SJCRH30 (cell line): ENCODE measurements at regions not wholly inside any gene's neighbourhood (a gene's known extent, or its start where the extent isn't known, plus 50 kb on each side); places are given as distances from the start of the nearest gene placed in this dataset.

Source experiments
- DNase-seq, 2 experiments: peaks; one replicate each; pipeline ENCODE4 v3.0.0-alpha.2; 2015 to 2020
- H3K27ac ChIP-seq: fragments of 250-450 bp; sonication (Bioruptor Pico); 2 replicates; pipeline ENCODE4 v1.5.1; 2020; ENCODE audit warnings: mild to moderate bottlenecking, moderate library complexity
- H3K27me3 ChIP-seq: fragments of 250-450 bp; sonication (Bioruptor Pico); 2 replicates; pipeline ENCODE4 v1.5.1; 2020; ENCODE audit warnings: mild to moderate bottlenecking, moderate library complexity
- H3K36me3 ChIP-seq: fragments of 250-450 bp; sonication (Bioruptor Pico); 2 replicates; pipeline ENCODE4 v1.5.1; 2020; ENCODE audit warnings: mild to moderate bottlenecking, moderate library complexity
- H3K4me1 ChIP-seq: fragments of 250-450 bp; sonication (Bioruptor Pico); 2 replicates; pipeline ENCODE4 v1.5.1; 2020; ENCODE audit warnings: mild to moderate bottlenecking, moderate library complexity
- H3K4me3 ChIP-seq: fragments of 250-450 bp; sonication (Bioruptor Pico); 2 replicates; pipeline ENCODE4 v1.5.1; 2020; ENCODE audit warnings: mild to moderate bottlenecking, moderate library complexity
- H3K9me3 ChIP-seq: fragments of 250-450 bp; sonication (Bioruptor Pico); replicated peaks from 2 replicates; pipeline ENCODE4 v1.5.1; 2020; ENCODE audit warnings: mild to moderate bottlenecking, moderate library complexity

GRCh38 chr4:175190654-175191053 is 272.5 kb downstream of the ADAM29 start:
- H3K4me1 ChIP-seq, result no peaks in the 10 kb centered on the region
- no peak for DNase-seq
- no peaks in the 10 kb centered on the region for H3K27me3 ChIP-seq
- no peak overlapping the region for H3K27ac ChIP-seq
- H3K9me3 ChIP-seq, result no peaks in the 10 kb centered on the region
- no peak overlapping the region for H3K4me3 ChIP-seq
- H3K36me3 ChIP-seq, result no peaks in the 10 kb centered on the region

- Histone ChIP-seq H3K36me3 (no peaks in the 10 kb centered on the region), H3K9me3 (no peaks in the 10 kb centered on the region), H3K27me3 (no peaks in the 10 kb centered on the region), H3K4me3 (no peak overlapping the region), H3K4me1 (no peaks in the 10 kb centered on the region), H3K27ac (no peak overlapping the region)
- no peak for DNase-seq
Measured at GRCh38 chr4:175198056-175198455, 279.9 kb downstream of the ADAM29 start.

- H3K4me3 ChIP-seq, result no peak overlapping the region
- H3K9me3 ChIP-seq, result no peaks in the 10 kb centered on the region
- H3K27ac ChIP-seq, result no peak overlapping the region
- H3K27me3 ChIP-seq, result no peaks in the 10 kb centered on the region
- H3K36me3 ChIP-seq, result no peaks in the 10 kb centered on the region
- no peak for DNase-seq
- H3K4me1 ChIP-seq, result no peaks in the 10 kb centered on the region
Measured at GRCh38 chr4:175215208-175215607, 297.1 kb downstream of the ADAM29 start.

- no peak overlapping the region for H3K27ac ChIP-seq
- H3K36me3 ChIP-seq, result no peaks in the 10 kb centered on the region
- H3K27me3 ChIP-seq, result no peaks in the 10 kb centered on the region
- H3K9me3 ChIP-seq, result no peaks in the 10 kb centered on the region
- H3K4me3 ChIP-seq, result no peak overlapping the region
- no peaks in the 10 kb centered on the region for H3K4me1 ChIP-seq
- DNase-seq, result no peak
Measured at GRCh38 chr4:175215657-175216056, 297.5 kb downstream of the ADAM29 start.

- Histone ChIP-seq H3K36me3 (no peaks in the 10 kb centered on the region), H3K9me3 (no peaks in the 10 kb centered on the region)
Measured at GRCh38 chr4:175229154-175229553, 311.0 kb downstream of the ADAM29 start.

GRCh38 chr4:175234162-175234561 is 316.0 kb downstream of the ADAM29 start:
- Histone ChIP-seq H3K4me3 (no peak overlapping the region), H3K36me3 (no peaks in the 10 kb centered on the region), H3K27me3 (no peaks in the 10 kb centered on the region), H3K9me3 (no peaks in the 10 kb centered on the region), H3K4me1 (no peaks in the 10 kb centered on the region), H3K27ac (no peak overlapping the region)
- no peak for DNase-seq

More at GRCh38 chr4:175229154-175229553, 311.0 kb downstream of the ADAM29 start:
- Histone ChIP-seq H3K4me1 (no peaks in the 10 kb centered on the region), H3K4me3 (no peak overlapping the region), H3K27ac (no peak overlapping the region), H3K27me3 (no peaks in the 10 kb centered on the region)
- no peak for DNase-seq

GRCh38 chr4:175238827-175239517 is 320.8 kb downstream of the ADAM29 start:
- Histone ChIP-seq H3K36me3 (no peaks in the 10 kb centered on the region), H3K27me3 (no peaks in the 10 kb centered on the region), H3K27ac (no peak overlapping the region), H3K9me3 (no peaks in the 10 kb centered on the region), H3K4me1 (no peaks in the 10 kb centered on the region), H3K4me3 (no peak overlapping the region)
- DNase-seq, result no peak

GRCh38 chr4:175246941-175247340 is 328.8 kb downstream of the ADAM29 start:
- Histone ChIP-seq H3K9me3 (no peaks in the 10 kb centered on the region), H3K27me3 (no peaks in the 10 kb centered on the region), H3K27ac (no peak overlapping the region), H3K4me3 (no peak overlapping the region), H3K4me1 (no peaks in the 10 kb centered on the region), H3K36me3 (no peaks in the 10 kb centered on the region)
- no peak for DNase-seq

- no peaks in the 10 kb centered on the region for H3K36me3 ChIP-seq
- H3K27ac ChIP-seq, result no peak overlapping the region
- H3K9me3 ChIP-seq, result no peaks in the 10 kb centered on the region
- H3K27me3 ChIP-seq, result no peaks in the 10 kb centered on the region
- no peak overlapping the region for H3K4me3 ChIP-seq
- DNase-seq, result no peak
- no peaks in the 10 kb centered on the region for H3K4me1 ChIP-seq
Measured at GRCh38 chr4:175252642-175253041, 334.5 kb downstream of the ADAM29 start.

- Histone ChIP-seq H3K27ac (no peak overlapping the region), H3K4me1 (no peaks in the 10 kb centered on the region), H3K27me3 (no peaks in the 10 kb centered on the region), H3K4me3 (no peak overlapping the region), H3K36me3 (no peaks in the 10 kb centered on the region), H3K9me3 (no peaks in the 10 kb centered on the region)
- DNase-seq, result peak in 1 of 2 experiments; percentile 2
Measured at GRCh38 chr4:175253184-175253902, 335.2 kb downstream of the ADAM29 start.

GRCh38 chr4:175263537-175263936 is 345.4 kb downstream of the ADAM29 start:
- no peaks in the 10 kb centered on the region for H3K4me1 ChIP-seq
- no peaks in the 10 kb centered on the region for H3K36me3 ChIP-seq
- DNase-seq, result no peak
- H3K27ac ChIP-seq, result no peak overlapping the region
- H3K9me3 ChIP-seq, result no peaks in the 10 kb centered on the region
- no peaks in the 10 kb centered on the region for H3K27me3 ChIP-seq
- H3K4me3 ChIP-seq, result no peak overlapping the region

GRCh38 chr4:175271010-175271630 is 353.0 kb downstream of the ADAM29 start:
- H3K36me3 ChIP-seq, result no peaks in the 10 kb centered on the region
- no peaks in the 10 kb centered on the region for H3K4me1 ChIP-seq
- no peak for DNase-seq
- H3K27ac ChIP-seq, result no peak overlapping the region
- H3K27me3 ChIP-seq, result no peaks in the 10 kb centered on the region
- no peak overlapping the region for H3K4me3 ChIP-seq
- no peaks in the 10 kb centered on the region for H3K9me3 ChIP-seq

GRCh38 chr4:175273995-175274753 is 356.0 kb downstream of the ADAM29 start:
- Histone ChIP-seq H3K27ac (no peak overlapping the region), H3K27me3 (no peaks in the 10 kb centered on the region), H3K9me3 (no peaks in the 10 kb centered on the region), H3K36me3 (no peaks in the 10 kb centered on the region), H3K4me1 (no peaks in the 10 kb centered on the region), H3K4me3 (no peak overlapping the region)
- no peak for DNase-seq

- Histone ChIP-seq H3K36me3 (no peaks in the 10 kb centered on the region), H3K4me1 (no peaks in the 10 kb centered on the region), H3K4me3 (no peak overlapping the region), H3K9me3 (no peaks in the 10 kb centered on the region), H3K27ac (no peak overlapping the region), H3K27me3 (no peaks in the 10 kb centered on the region)
- DNase-seq, result no peak
Measured at GRCh38 chr4:175277816-175278215, 359.7 kb downstream of the ADAM29 start.

GRCh38 chr4:175280153-175280552 is 362.0 kb downstream of the ADAM29 start:
- no peaks in the 10 kb centered on the region for H3K9me3 ChIP-seq
- DNase-seq, result no peak
- no peak overlapping the region for H3K27ac ChIP-seq
- H3K27me3 ChIP-seq, result no peaks in the 10 kb centered on the region
- H3K36me3 ChIP-seq, result no peaks in the 10 kb centered on the region
- H3K4me1 ChIP-seq, result no peaks in the 10 kb centered on the region
- no peak overlapping the region for H3K4me3 ChIP-seq
